NCI-H187 treated with DMSO at 0.1 percent for 48 hours (cell line): ENCODE measurements at regions not wholly inside any gene's neighbourhood (a gene's known extent, or its start where the extent isn't known, plus 50 kb on each side); places are given as distances from the start of the nearest gene placed in this dataset.

Experiments used
- DNase-seq: peaks from one replicate; lab custom pipeline; 2025; lab: John Stamatoyannopoulos, UW

DNA sequence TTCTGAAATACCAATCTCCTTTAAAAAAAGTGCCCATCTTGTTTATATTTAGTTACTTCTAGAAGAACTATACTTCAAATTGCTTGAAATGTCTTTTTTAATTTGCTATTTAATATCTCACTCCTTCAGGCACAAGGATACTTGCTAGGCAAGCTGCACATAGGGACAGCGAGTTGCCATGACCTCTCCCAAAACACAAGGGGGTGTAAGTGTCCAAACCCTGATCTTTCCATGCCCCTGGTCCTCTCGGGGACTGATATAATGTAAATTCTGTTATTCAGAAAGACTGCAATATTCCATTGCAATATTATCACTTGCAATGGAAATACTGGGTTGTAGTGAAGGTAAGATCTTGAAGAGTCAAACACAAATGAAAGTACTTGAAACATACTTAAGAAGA, 480.4 kb downstream of the CETN3 start:
- DNase-seq: no peak

GRCh38 chr5:89922161-89922560, 487.4 kb downstream of the CETN3 start:
- DNase-seq: no peak

DNA sequence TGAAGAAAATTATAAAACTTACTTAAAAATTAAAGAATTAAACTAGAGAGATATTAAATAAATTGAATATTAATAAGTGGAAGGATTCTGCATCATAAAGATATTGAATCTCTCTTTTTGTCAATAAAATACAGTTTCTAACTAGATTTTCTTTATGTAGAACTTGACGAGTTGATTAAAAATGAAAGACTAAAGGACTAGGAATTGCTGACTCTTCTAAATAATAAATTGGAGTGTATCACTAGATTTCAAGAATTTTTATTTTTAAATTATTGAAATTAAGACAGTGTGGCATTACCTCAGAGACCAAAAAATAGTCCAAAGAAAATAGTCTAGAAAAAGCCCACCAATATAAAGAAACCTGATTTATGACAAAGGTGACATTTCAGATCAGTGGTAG, 492.4 kb downstream of the CETN3 start:
- DNase-seq: no peak

- no peak for DNase-seq
These were observed 493.4 kb downstream of the CETN3 start for GRCh38 chr5:89916131-89916530.

- no peak for DNase-seq
These were observed 500.7 kb downstream of the CETN3 start for GRCh38 chr5:89908876-89909275.

DNA sequence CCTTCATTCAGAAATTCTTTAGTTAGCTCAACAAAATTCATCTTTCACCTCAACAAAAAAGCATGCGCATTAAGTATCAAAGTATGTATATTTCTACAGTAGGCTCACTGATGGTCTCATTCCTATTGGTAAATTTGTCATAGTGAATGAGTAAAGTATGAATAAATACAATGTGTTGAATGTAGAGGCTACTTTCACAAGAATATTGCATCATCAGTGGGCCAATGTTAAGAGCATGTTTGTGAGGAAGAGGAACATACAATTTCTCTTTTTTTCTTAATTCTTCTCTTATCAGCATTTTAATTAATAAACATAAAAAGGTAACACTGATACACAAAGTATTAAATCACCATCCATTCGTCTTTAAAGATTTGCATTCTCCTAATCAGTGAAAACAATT, 505.1 kb downstream of the CETN3 start:
- DNase-seq: no peak

DNA sequence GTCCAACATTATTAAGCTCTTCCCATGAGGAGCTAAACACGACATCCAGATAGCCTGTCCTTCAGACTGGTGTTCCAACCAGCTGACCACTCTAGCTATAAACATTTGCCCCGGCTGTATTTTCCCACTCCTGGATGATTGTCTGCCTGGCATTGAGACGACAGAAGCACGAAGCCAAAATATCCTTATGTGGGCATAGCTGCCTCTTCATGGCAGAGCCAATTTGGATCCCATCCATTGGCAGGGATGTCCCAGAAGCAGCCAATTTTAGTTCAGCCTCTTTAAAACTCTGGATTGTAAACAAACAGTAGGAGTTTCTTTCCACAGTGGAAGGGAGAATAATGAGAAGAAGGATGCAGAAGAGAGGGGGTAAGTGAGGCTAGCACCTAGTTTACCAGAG, 507.6 kb downstream of the CETN3 start:
- DNase-seq: no peak

GRCh38 chr5:89901346-89901745, 508.2 kb downstream of the CETN3 start:
- DNase-seq: no peak

DNA sequence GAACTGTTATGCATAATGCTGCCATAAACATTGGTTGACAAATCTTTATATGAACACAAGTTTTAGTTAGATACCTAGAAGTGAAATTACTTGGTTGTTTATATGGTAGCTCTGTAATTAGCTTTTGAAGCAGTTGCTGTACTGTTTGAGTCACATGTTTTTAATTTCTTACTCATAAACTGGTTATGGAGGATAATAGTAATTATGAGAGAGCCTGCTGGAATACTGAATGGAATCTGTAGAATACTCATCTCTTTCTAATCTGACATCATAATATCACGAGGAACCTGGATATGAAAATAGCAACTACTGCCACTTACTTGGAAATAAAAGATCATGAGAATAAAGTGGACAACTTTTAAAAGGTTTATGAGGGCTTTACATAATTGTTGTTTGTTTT, 509.2 kb downstream of the CETN3 start:
- no peak for DNase-seq

GRCh38 chr5:89899559-89899958, 510.0 kb downstream of the CETN3 start:
- DNase-seq: no peak

- no peak for DNase-seq
These were observed 516.0 kb downstream of the CETN3 start for GRCh38 chr5:89893546-89893945.

DNA sequence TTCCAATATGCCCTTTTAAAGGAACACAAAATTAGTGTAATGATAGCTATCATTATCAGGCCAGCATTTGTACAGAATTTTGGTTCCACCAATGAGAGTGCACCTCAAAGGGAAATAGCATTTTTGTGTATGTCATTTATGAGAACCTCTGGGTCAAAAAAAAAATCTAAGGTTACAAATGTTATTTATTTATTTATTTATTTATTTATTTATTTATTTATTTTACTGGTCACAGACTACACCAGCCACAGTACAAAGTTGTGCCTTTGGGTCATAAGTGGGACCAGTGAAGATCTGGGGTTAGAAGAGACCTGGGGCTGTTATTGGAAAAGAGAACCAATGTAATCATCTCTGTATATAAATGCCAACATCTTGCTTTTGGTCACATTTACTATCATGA, 523.9 kb downstream of the CETN3 start:
- DNase-seq: no peak

DNA sequence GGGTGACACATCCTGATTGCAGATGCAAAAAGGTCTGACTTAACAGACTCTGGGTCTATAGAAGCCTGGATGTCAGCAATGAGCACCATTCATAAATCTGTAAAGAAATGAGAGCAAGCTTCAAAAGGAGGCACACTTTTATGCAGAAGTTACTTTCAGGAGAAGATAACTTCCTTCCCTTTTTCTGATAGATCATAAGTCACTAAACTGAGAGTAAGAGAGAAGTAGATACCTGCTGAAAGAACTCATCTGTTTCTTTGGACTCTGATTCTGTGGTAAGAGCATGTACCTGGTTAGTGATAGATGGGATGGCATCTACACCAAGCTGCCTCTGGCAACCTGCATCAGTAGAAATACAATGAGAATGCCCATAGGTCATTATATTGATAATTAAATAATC, 525.6 kb downstream of the CETN3 start:
- no peak for DNase-seq

DNA sequence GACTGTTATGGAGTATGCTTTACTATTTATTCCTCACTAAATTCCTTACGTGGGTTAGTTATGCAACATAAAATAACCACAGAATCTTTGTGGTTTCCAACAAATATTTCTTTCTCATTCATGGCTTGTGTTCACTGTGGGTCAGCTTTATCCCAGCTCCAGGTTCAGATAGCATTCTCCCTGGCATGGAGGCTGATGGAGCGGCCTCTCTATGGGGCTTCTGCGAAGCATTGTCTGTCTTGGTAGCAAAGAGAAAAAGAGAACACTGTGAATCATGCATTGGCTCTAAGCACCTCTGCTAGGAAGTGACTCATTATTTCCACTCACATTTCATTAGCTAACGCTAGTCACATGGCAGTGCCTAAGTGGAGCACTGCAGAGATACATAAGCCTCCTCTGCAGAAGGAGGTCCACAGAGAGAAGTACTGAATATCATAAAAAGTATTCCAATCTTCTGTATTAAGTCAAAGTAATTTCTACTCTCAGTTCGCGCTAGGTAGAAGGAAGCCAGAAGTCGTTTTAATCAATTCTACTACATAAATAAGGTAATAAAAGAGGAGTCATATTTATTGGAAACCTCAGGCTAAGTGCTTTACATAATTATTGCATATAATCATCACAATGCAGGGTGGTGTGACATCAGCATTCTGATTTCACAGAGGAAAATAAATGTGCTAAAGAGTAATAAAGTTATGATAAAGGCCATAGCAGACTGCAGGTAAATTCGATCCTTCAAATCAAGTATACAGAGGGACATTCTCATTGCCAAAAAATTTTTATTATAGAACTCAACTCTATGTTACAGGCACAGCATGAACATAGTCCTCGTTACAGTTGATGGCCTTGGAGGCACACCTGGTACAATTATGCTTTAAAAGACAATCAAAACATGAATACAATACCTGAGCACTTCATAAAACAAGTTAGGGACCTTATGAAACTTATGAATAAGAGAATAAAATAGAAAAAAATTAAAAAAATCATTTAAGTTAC, 531.1 kb downstream of the CETN3 start:
- DNase-seq: no peak

GRCh38 chr5:89871906-89872305, 537.6 kb downstream of the CETN3 start:
- no peak for DNase-seq

DNA sequence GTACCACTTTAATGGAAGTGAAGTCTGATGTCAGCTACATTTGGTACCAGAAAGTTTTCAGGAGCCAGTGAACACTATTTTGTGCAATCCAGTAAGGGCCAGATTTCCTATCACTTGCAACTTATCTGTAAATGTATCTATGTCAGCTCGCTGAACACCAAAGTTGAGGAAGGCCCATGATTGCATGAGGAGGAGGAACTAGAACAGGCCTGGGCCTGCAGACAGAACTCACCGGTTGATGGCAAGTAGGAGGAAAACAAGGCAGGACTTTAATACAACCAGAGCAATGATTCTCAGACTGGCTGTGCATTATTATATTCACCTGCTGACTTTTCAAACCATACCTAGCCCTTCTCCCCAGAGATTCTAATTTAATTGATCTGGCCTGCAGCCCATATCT, 540.2 kb downstream of the CETN3 start:
- no peak for DNase-seq

DNA sequence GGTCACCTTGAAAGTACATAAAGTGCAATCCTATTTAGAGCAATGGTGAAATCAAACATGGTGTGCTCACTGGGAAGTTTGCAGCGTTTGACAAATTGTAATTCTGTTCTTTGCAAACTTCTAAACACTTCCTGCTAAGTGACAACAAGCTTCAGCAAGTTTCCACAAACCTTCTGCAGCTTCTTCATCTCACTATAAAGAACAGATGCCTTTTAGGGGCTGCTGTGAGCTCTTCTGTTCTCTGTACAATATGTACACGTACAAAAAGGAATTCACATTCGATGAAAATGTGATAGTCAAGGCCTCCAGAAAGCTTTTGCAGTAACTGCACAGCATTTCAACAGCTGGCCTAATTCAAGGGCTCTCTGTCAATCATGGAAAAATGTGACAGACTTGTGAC, 543.1 kb downstream of the CETN3 start:
- DNase-seq: no peak

- no peak for DNase-seq
These were observed 544.6 kb downstream of the CETN3 start for GRCh38 chr5:89864941-89865340.

- no peak for DNase-seq
These were observed 551.8 kb downstream of the CETN3 start for GRCh38 chr5:89857790-89858189.

GRCh38 chr5:89855417-89855816, 554.1 kb downstream of the CETN3 start:
- DNase-seq: no peak

DNA sequence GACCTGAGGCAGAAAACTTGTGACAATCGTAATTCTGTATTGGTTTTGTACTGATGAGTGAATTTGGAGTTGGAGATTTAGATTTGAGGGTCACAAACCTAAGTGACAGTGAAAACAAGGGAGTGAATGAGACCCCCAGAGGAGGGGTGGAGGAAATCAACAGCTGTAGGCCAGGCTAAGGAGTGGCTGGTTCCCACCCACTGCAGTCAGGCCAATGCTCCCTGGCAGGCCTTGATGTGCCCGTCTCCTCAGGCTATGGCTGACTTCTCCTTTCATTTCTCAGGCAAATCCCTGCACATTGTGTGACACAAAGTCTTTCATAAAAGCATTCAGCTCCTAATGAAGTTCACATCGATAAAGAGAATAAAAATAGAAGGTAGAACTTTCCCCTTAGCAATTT, 557.6 kb downstream of the CETN3 start:
- no peak for DNase-seq

- no peak for DNase-seq
These were observed 559.1 kb downstream of the CETN3 start for GRCh38 chr5:89850513-89850865.

GRCh38 chr5:89849830-89850512, 559.6 kb downstream of the CETN3 start:
- DNase-seq: no peak

DNA sequence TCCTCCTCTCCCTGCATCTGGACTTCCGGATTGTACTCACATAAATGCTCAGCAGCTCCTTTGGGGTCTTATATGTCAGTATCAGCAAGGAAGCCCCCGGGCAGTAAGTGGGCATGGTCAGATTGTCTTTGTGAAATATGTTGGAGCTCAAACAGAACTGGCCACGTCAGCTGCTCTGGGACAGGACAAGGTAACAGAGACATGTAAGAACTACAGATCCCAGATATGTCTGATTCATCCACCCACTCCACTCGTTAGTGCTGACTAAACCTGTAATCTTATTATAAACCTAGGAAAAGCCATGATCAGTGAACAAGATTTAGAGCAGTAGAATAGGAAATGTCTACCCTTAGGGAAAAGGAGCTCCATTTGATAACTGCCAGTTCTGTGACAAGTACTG, 561.8 kb downstream of the CETN3 start:
- no peak for DNase-seq
